ENCODE measurements at regions not wholly inside any gene's neighbourhood (a gene's known extent, or its start where the extent isn't known, plus 50 kb on each side); places are given as distances from the start of the nearest gene placed in this dataset.

DNA sequence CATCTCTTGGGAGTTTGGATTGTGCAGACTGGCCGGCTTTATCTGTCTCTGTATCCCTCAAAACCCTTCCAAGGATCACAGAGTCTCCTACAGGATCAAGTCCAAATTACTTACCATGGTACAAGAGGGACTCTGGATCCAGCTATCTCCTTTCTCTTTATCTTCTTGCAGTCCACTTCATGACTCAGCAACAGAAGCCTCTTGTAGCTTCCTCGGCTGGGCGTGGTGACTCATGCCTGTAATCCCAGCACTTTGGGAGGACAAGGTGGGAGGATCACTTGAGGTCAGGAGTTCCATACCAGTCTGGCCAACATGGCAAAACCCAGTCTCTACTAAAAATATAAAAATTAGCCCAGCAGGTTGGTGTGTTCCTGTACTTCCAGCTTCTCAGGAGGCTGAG is 189.7 kb downstream of the BCAT1 start:
- no peak for DNase-seq

DNA sequence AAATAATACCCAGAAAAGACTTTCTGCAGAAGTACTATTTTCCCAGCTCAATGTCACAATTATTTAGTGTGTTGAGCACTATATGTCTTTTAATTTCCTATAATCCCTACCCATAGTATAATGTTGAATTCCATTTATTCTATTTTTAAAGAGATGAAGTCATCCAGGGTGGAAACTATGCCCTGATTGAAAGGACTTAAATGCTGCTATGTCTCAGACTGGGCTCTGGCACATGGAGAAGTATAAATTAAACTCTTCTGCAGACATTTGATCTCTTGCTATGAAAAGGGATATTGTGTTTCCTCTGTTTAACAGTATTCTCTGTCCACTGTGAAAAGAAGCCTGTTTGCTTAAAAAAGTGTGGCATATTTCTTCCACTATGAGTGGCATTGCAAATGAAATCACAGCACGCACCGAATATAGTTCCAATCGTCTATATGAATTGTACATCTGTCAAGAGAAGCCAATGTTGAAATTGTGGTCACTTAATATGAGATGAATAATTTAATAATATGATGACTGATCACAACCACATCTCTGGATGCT is 192.3 kb downstream of the BCAT1 start:
- no peak for DNase-seq

DNA sequence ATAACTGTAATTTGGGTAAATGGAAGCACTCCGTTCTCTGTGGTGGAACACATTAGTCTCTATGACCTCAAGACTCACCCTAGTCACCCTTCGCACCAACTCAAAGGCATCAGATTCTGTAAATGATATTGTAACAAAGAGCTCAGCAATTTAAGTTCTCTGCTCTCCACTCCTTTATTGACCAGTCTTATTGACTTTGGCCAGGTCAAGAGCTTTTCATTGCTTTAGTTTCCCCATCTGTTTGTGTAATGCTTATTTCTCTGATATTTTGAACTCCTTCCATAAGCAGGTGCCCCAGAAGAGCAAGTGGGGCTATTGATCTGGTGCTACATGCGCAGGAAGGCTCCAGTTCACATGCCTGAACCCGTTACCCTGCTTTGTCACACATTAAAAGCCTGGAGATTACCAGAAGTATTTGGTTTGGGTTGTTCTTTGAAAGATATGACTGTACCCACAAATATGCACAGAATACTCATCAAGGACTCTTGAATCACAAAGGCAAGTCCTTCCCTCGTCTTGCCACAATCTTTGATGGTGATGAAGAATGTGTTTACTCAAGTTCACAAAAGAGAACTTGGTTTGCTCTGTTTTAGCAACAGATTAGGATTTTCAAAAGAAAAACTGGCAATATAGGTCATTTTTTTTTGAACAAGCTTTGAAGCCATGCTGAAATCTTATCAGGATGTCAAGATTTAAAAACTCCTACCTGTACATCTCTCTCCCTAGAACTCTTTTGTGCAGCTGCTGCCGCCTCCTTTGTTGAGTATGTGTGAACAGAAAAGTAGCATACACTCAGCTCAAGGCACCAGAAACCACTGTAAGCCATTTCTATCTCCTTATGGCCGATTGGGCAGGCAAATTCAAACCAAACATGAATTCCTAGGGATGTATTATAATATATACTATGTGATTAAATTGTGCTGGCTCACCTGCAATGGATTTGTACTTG is 193.9 kb downstream of the BCAT1 start:
- no peak for DNase-seq

DNA sequence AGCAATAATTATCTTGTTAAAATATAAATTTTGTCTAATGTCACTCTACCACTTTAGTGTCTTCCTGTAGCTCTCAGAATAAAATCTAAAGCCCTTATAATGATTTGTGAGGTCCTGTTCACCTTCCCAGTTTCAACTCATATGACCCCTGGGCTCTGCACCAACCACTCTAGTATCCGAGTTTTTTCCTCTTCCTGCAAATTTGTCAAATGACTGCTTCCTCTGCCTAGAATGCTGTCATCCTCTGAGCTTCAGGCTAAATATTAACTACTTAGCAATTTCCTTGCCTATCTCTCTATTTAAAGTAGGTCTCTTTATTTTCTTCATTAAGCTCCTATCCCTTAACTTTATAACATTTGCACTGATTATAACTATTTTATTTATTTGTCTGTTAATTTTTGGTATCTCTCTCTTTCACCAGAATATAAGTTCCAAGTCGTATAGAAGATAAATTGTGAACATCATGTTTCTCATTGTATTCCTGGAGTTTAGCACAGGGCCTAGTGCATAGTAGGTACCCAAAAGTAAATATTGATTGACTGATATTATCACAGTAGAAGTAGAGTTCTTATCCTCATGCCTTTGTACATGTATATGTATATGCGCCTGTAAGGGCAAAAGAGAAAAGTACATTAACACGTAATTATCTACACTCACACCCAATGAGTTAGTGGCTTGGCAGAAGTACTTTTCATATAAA is 196.0 kb downstream of the BCAT1 start:
- no peak for DNase-seq

DNA sequence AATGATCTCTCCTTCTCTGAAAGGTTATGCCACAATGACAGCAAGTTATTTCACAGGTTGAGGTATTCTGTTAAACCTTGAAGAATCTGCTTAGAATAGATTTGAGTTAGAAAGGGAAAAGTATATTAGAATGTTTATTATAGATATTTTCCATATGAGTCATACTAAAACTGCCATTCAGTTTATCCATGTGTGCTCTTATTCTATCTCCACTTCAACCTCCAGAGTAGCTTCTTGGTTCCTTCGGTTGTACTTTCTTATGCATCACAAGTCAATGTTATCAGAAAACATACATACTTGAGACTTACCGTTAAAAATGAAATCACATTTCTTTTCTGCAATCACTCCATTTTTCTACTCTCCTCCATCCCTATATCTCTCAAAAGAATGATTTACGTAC is 197.7 kb downstream of the BCAT1 start:
- no peak for DNase-seq

DNA sequence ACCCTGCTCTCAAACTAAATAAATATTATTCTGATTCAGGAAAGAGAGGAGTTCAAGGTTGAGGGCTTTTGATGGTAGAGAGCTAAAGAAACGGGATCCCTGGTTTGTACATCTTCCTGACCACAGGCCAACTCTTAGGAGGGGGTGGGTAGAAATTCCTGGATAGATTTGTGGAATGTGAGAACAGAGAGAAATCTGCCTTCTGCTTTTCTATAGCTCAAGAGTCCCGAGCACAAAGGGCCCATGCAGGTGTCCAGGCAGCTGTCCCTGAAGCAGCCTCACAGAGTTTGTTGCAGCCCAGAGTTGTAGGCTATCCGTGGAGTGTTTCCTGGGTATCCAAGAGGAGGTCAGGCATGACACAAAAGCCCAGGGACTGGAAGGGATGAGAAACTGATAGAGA is 198.6 kb downstream of the BCAT1 start:
- no peak for DNase-seq

DNA sequence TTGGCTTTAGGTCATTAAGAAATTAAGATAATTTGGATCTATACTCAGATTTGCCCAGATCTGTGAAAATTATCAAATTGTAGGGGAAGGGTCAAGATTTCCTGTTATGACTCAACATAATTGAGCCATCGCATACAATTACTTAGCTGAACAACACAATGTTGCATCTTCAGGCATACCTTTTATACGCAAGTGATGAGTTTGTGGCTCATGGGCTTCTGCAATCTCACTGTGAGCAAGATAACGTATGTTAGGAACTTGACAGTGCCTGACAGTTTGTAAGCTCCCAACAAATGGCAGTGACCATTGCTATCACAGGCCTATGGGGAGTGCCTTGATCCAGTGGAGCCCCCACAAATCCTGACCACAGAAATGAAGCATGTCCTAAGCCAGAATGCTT is 199.7 kb downstream of the BCAT1 start:
- no peak for DNase-seq

DNA sequence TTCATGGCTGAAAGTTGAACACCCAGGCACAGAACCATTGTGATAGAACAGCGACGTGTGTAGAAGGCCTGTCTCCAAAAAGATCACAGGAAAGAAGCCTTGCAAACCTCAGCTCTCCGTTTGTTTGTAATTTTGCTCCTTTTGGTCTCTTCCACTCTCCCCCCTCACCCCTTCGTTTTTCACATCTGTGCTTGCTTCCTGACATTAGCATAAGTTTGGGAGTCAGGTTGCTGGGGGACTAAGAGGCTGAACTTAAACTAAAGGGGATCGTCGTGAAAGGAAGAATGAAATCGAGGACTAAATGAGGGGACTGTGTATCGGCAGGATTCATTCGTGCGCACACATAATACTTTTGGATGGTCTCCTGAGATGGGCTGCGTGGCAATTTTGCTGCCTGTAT is 200.6 kb downstream of the BCAT1 start:
- DNase-seq: no peak

DNA sequence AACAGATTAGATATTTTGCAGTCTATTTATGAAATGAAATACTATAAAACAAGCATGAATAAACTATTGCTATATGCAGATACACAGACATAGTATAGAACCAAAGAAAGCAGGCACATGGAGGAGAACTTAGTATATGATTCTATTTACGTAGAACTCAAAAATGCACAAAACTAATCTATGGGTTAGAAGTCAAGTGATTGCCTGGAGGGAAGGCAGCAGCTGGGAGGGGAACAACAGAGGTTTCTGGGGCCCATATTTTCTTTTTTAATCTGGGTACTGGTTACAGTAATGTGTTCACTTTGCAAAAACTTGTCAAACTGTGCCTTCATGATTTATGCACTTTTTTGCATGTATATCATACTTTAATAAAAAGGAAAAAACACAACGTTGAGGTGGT is 202.0 kb downstream of the BCAT1 start:
- DNase-seq: no peak

DNA sequence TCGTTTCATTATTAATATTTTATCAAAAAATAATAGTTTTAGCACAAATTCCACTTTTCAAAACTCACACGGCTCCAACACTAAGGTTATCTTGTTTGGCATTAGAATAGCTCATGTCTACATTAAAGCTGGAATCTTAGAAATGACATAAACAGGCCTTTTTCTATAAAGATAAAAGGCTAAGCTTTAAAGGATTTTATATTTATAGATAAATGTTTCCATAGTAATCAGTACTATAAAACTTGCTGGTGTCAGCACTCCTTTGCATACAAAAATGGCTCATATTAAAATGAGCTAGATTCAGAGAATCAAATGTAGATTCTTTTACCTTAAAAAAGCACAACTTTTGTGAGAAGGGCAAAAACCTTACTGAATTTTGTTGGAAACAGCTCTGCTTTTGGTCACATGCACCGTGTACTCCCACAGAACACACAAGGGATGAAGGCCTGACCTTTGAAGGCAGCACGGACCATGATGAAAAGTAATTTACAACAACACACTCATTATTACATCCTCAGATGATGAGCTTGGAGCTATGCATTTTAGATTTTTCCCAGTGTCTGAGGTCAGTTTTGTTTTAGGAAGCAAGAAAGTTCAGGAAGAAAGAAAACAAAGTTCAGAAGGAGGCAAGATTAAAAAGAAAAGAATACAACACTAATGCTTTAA is 202.8 kb downstream of the BCAT1 start:
- DNase-seq: no peak

DNA sequence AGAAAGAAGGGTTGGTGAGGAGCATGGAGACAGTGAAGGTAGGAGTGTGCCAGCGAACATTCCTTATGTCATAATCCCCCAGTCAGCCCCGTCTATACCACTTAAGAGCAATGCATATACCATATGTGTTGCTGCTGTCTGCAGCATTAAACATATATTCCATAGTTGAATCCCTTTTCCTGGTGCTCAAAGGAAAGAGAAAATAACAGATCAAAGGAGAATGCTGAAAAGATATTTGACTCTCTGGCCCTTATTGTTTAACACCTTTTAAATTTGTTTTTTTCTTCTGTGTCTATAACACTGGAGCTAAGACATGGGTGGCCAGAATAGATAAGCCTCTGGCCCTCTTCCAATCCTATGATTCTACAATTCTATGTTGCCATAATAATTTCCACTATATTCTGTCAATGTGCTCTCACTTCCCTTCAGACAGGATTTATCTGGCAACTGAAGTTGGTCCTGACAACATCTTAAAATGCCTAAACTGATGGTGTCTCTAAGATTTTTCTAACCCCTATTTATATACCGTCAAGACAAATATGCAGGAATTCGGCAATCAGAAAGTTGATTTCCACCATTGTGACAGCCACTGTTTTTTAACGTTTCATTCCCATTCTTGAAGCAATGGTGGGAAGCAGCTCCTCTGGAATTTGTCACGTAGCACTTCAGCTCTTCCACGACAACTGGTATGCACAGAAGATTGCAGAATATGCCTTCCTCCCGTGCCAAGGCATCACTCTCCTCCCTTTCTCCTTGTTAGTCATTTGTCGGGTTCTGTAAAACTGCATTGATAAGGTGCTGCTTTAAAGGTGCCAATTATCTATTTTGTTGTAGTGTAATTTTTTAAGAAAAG is 204.7 kb downstream of the BCAT1 start:
- DNase-seq: no peak

DNA sequence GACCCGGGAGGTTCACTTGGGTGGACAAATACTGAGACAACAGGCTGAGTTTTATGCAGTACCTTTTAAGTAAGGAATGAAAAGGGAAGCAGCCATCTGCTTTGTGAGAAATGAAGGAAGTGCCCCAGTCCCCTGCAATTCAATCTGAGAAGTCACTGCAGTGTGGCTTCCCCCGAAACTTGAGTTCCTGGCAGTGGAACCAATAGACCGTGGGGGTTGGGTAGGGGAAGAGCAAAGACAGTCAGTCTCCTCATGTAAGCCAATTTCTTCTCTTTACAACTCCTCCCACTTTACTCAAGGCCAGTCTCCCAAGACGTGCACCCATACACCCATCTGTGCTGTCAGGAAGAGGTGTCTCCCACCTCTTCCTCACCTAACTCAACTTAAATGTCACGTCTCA is 206.5 kb downstream of the BCAT1 start:
- DNase-seq: no peak

DNA sequence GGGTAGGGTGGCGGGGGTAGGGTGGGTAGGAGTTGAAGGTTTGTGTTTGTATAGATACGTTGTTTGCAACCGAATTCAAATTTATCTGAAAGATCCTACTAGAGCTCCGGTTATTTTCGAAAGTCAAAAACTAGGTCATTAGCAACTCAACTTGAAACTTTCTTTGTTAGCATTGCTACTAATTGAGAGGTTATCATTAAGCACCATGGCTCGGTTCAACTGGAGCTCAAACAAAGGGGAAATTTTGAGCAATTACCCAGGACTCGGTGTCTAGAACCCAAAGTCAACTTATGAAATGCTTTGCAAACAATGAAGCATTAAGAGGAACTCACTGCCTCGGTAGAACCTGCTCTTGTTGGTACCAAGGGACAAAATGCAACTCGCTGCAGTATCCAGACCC is 207.7 kb downstream of the BCAT1 start:
- no peak for DNase-seq

DNA sequence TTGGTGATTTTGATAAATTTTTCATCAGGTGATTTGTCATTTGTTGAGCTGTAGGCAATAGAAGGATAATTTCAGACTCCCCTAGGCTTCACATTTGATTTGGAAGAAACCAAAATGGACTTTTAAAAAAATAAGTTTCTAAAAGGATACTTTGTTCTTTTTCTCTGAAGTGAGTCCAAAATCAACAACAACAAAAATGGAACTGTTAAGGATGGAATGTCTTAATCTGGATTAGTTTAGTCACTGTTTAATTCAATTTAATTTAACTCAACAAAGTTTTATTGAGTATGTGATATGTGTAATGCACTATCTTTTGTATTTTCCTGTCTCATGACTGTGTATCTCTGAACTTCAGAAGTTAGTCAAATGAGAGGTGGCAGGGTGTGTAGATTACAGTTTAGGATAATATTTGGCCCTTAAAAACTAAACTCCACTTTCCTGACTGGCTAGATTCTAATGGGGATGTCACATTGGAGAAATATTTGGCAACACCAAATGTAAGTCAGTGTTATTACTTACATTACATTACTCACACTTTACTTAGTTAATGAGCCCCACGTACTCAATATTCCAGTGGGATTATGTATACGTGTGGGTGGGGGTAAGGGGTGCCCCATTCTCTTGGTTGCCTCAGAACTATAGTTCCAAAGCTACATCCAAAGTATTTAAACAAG is 209.7 kb downstream of the BCAT1 start:
- no peak for DNase-seq

DNA sequence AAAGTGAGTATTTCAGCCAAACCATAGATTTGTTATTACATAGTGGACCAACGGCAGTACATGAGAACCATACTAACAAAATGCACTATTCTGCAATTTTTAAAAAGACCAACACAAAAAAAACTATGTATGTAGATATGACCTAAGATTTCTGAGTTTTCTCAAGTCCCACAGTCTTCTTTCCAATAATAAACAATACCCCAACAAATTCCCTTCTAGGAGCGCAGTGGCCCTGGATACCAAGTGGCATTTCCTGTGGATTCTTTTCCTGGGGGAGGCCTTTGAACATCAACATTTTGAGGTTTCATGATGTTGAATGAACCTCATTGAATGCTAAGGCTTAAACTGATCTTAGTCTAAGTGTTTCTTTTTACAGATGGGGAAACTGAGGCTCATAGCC is 210.5 kb downstream of the BCAT1 start:
- no peak for DNase-seq

DNA sequence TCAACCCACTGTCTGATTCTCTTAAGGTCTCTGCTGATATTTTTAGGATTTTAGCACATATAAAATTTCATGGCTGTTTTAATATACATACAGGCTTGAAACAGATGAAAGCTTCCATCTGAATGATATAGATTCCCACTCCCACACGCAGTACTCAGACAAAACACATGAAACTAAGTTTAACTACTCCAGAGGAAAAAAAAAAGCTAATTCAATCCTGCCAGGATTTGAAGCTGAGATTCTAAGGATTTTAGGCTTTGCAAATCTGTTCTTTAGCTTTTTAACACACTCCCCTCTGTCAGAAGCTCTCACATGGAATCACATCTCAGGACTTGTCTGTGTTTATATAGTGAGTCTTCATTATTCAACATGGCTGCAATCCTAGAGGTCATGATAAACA is 217.3 kb downstream of the BCAT1 start:
- no peak for DNase-seq

DNA sequence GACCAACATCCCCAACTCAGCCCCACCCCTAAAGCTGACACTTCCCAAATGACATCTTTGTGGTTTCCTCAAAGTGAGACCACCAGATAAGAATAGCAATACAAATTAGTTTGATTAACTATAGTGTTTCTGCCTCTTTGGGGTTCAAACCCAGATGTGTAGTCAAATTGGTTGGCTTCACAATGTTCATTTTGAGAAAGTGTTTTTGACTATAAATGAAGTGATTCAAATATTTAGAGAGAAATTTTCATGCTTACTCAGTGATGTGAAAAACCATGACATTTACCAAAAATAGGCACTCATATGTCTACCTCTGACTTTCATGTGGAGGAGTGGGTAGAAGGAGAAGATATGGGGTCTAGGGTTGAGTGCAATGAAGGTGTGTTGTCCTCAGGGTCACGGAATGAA is 218.4 kb downstream of the BCAT1 start:
- DNase-seq: no peak

DNA sequence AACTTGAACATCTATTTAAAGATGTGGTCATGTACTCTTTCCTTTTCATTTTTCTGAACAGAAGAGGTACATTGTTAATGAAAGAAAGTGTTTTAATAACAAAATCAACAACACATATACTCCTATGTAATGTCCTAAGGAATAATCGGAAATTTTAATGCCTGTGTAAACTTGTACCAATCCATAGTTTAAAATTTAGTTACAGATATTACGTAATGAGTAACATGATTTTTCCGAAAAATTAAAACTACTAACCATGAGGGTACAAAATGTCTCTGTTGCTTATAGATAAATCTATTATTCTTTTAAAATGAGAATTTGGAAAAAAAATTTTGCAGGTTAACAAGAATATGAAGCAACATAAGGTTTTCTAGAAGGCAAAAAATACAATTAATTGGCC is 220.1 kb downstream of the BCAT1 start:
- no peak for DNase-seq

DNA sequence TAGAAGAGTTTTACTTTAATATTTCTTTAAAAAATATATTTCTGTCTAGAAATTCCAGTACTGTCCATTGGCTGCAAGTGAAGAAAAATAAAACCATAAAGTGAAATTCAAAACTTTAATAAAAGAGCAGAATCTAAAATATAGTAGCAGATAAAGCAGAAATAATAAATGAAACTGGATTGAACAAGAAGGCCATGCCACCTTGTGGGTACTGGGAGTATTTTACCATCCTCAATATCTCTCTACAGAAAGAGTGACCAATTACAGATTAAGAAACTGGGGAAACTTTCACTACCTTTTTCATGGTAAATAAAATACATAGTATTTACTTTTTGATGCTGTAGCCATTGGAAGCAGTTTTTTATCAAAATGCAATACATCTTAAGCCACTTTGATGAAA is 220.5 kb downstream of the BCAT1 start:
- peak; percentile 51 for DNase-seq

DNA sequence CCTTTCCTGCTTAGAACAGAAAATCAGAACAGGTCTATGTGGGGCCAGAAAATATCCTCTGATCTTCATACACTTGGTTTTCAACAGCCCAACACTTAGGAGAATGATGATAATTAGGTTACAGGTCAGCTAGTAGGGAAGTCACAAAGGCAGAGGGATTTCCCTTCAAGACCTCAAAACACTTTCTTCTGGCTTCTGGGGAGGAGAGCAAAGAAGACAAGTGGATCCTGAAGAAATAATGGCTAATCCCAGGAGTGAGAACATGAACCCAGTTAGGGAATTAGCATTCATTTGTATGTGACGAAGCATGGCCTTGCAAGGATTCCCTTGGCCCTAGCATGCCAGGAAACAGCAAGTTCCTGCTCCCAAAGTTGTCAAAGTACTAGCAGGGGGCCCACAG is 223.3 kb downstream of the BCAT1 start:
- DNase-seq: no peak

DNA sequence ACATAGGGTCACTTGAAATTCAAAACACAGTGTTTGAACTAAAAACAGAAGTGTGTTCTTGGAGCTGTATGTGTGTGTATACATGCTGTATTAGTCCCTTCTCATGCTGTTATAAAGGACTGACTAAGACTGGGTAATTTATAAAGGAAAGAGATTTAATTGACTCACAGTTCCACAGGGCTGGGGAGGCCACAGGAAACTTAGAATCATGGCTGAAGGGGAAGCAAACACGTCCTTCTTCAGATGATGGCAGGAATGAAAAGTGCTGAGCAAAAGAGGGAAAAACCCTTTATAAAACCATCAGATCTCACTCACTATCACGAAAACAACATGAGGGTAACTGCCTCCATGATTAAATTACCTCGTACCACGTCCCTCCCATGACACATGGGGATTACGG is 224.1 kb downstream of the BCAT1 start:
- no peak for DNase-seq

DNA sequence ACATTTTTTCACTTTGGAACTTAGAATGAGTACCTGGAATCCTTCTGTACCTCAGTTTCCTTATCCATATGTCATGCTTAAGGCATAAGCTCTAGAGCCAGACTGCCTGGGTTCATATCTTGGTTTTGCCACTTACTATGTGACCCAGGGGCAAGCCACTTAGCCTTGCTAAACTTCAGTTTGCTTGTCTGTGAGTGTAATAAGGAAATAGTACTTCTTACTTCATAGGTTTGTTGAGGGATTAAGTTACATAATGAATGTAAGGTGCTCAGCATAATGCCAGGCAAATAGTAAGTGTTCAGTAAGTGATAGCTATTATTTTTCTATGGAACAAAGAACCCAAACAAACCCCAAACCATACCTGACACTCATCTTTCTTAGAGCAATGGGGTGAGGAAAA is 225.1 kb downstream of the BCAT1 start:
- no peak for DNase-seq
